BE2C (cell line): ENCODE measurements at regions not wholly inside any gene's neighbourhood (a gene's known extent, or its start where the extent isn't known, plus 50 kb on each side); places are given as distances from the start of the nearest gene placed in this dataset.
"Not testable (repeated sequence)": the region's sequence is repeated elsewhere in the genome, so short reads cannot be mapped to it uniquely, and the experiment has no call there.

Source experiments
- DNase-seq: peaks from one replicate; pipeline ENCODE4 v3.0.0-alpha.2; 2020
- H3K27me3 ChIP-seq: fragments of 250-450 bp; sonication (Bioruptor Pico); 2 replicates; pipeline ENCODE4 v1.5.1; 2020; ENCODE audit warnings: mild to moderate bottlenecking
- H3K36me3 ChIP-seq: fragments of 250-450 bp; sonication (Bioruptor Pico); 2 replicates; pipeline ENCODE4 v1.5.1; 2020; ENCODE audit warnings: mild to moderate bottlenecking
- H3K4me1 ChIP-seq: fragments of 250-450 bp; sonication (Bioruptor Pico); 2 replicates; pipeline ENCODE4 v1.5.1; 2020
- H3K4me3 ChIP-seq: 2 replicates; pipeline ENCODE4 v1.5.1; 2011; ENCODE audit warnings: low read depth, low read length
- H3K9me3 ChIP-seq: fragments of 250-450 bp; sonication (Bioruptor Pico); 2 replicates; pipeline ENCODE4 v1.5.1; 2020
- TF ChIP-seq, protein P1 (sequence below): IDR thresholded peaks from 2 replicates; pipeline ENCODE4 v1.5.1; 2012; ENCODE audit warnings: mild to moderate bottlenecking, low read depth, low read length

- TF ChIP-seq, protein P1, sequence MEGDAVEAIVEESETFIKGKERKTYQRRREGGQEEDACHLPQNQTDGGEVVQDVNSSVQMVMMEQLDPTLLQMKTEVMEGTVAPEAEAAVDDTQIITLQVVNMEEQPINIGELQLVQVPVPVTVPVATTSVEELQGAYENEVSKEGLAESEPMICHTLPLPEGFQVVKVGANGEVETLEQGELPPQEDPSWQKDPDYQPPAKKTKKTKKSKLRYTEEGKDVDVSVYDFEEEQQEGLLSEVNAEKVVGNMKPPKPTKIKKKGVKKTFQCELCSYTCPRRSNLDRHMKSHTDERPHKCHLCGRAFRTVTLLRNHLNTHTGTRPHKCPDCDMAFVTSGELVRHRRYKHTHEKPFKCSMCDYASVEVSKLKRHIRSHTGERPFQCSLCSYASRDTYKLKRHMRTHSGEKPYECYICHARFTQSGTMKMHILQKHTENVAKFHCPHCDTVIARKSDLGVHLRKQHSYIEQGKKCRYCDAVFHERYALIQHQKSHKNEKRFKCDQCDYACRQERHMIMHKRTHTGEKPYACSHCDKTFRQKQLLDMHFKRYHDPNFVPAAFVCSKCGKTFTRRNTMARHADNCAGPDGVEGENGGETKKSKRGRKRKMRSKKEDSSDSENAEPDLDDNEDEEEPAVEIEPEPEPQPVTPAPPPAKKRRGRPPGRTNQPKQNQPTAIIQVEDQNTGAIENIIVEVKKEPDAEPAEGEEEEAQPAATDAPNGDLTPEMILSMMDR, result no peak
- H3K27me3 ChIP-seq, result no peaks in the 10 kb centered on the region
- no peak overlapping the region for H3K4me3 ChIP-seq
- H3K4me1 ChIP-seq, result peaks cover 2% of the 10 kb centered on the region; the same call in 1 of the 2 replicates
- no peak for DNase-seq
- no peaks in the 10 kb centered on the region for H3K36me3 ChIP-seq
- H3K9me3 ChIP-seq, result 0 out of 2 replicates have a peak, but pooled peaks cover 3% of the 10 kb centered on the region
These were observed 55.9 kb upstream of the UNC5A start for GRCh38 chr5:176754376-176754973.

DNA sequence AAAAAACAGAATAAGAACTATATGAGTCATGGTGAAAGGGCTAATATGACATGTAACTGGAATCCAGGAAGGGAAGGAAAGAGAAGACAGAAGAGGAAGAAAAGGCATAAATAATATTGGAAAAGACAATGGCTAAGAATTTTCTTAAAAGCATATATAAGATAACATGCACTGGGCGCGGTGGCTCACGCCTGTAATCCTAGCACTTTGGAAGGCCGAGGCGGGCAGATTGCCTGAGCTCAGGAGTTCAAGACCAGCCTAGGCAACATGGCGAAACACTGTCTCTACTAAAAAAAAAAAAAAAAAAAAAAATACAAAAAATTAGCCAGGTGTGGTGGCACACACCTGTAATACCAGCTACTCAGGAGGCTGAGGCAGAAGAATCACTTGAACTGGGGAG, 54.8 kb upstream of the UNC5A start:
- not testable (repeated sequence) for H3K36me3 ChIP-seq, H3K27me3 ChIP-seq, H3K4me1 ChIP-seq, DNase-seq, H3K9me3 ChIP-seq, H3K4me3 ChIP-seq

GRCh38 chr5:176757569-176757968, 52.8 kb upstream of the UNC5A start:
- H3K27me3 ChIP-seq, H3K9me3 ChIP-seq, DNase-seq: not testable (repeated sequence)

More at GRCh38 chr5:176757569-176757968, 52.8 kb upstream of the UNC5A start:
- H3K4me3 ChIP-seq, H3K4me1 ChIP-seq, H3K36me3 ChIP-seq: not testable (repeated sequence)
